Hepatocyte (in vitro differentiated cells): ENCODE measurements at regions not wholly inside any gene's neighbourhood (a gene's known extent, or its start where the extent isn't known, plus 50 kb on each side); places are given as distances from the start of the nearest gene placed in this dataset.

Source experiments
- CTCF ChIP-seq: fragments of 200-600 bp; sonication (generic); IDR thresholded peaks from 2 replicates; pipeline ENCODE4 v1.5.1; 2016; ENCODE audit warnings: antibody characterized with exemption, mild to moderate bottlenecking; ENCODE audit not compliant: poor library complexity
- EZH2 ChIP-seq: fragments of 200-600 bp; sonication (generic); IDR thresholded peaks from 2 replicates; pipeline ENCODE4 v1.6.1; 2016; ENCODE audit warnings: antibody characterized with exemption, mild to moderate bottlenecking, borderline replicate concordance
- EZH2phosphoT487 ChIP-seq: fragments of 200-600 bp; sonication (generic); IDR thresholded peaks from one replicate; pipeline ENCODE4 v1.6.1; 2018; ENCODE audit warnings: antibody characterized with exemption, mild to moderate bottlenecking, low read depth, moderate library complexity; ENCODE audit not compliant: unreplicated experiment, severe bottlenecking

- no peak for TF ChIP-seq CTCF
- no peak for TF ChIP-seq EZH2
- peak; percentile 37 for TF ChIP-seq EZH2phosphoT487
Measured at GRCh38 chr13:109374609-109375200, 411.7 kb downstream of the IRS2 start.
